ENCODE measurements at regions not wholly inside any gene's neighbourhood (a gene's known extent, or its start where the extent isn't known, plus 50 kb on each side); places are given as distances from the start of the nearest gene placed in this dataset.

- intact Hi-C loops (cut with micrococcal nuclease): no loop called here
These were observed 66.3 kb upstream of the SORCS3 start for GRCh38 chr10:104574838-104575237.

GRCh38 chr10:104576611-104577010 lies 64.5 kb upstream of the SORCS3 start:
- intact Hi-C loops (cut with micrococcal nuclease): no loop called here

- intact Hi-C loops (cut with micrococcal nuclease): no loop called here
These were observed 63.9 kb upstream of the SORCS3 start for GRCh38 chr10:104577163-104577562.

- intact Hi-C loops (cut with micrococcal nuclease): no loop called here
These were observed 63.1 kb upstream of the SORCS3 start for GRCh38 chr10:104577861-104578521.

- intact Hi-C loops (cut with micrococcal nuclease): no loop called here
These were observed 62.4 kb upstream of the SORCS3 start for GRCh38 chr10:104578671-104579070.

GRCh38 chr10:104579136-104579535 lies 62.0 kb upstream of the SORCS3 start:
- intact Hi-C loops (cut with micrococcal nuclease): no loop called here

- intact Hi-C loops (cut with micrococcal nuclease): loop anchor here (2.0 to 10.0 kb wide), 3 partner anchors 42 to 344 kb away; no protein-coding TSS in a partner anchor
These were observed 60.8 kb upstream of the SORCS3 start for GRCh38 chr10:104580321-104580720.

GRCh38 chr10:104580774-104581675 lies 60.1 kb upstream of the SORCS3 start:
- intact Hi-C loops (cut with micrococcal nuclease): loop anchor here (2.0 to 10.0 kb wide), 3 partner anchors 42 to 344 kb away; no protein-coding TSS in a partner anchor

GRCh38 chr10:104581884-104582601 lies 59.0 kb upstream of the SORCS3 start:
- intact Hi-C loops (cut with micrococcal nuclease): loop anchor here (2.0 to 10.0 kb wide), 3 partner anchors 41 to 343 kb away; no protein-coding TSS in a partner anchor

GRCh38 chr10:104582602-104582951 lies 58.5 kb upstream of the SORCS3 start:
- intact Hi-C loops (cut with micrococcal nuclease): loop anchor here (10.0 kb wide), 1 partner anchor 178 kb away; no protein-coding TSS in a partner anchor

- intact Hi-C loops (cut with micrococcal nuclease): loop anchor here (10.0 kb wide), 1 partner anchor 178 kb away; no protein-coding TSS in a partner anchor
These were observed 58.1 kb upstream of the SORCS3 start for GRCh38 chr10:104582966-104583365.

- intact Hi-C loops (cut with micrococcal nuclease): loop anchor here (10.0 kb wide), 1 partner anchor 180 kb away; no protein-coding TSS in a partner anchor
These were observed 56.5 kb upstream of the SORCS3 start for GRCh38 chr10:104584541-104584940.

GRCh38 chr10:104587751-104588150 lies 53.3 kb upstream of the SORCS3 start:
- intact Hi-C loops (cut with micrococcal nuclease): loop anchor here (10.0 kb wide), 1 partner anchor 183 kb away; no protein-coding TSS in a partner anchor

- intact Hi-C loops (cut with micrococcal nuclease): loop anchor here (10.0 kb wide), 1 partner anchor 185 kb away; no protein-coding TSS in a partner anchor
These were observed 51.7 kb upstream of the SORCS3 start for GRCh38 chr10:104589431-104589830.

GRCh38 chr10:104589871-104590270 lies 51.2 kb upstream of the SORCS3 start:
- intact Hi-C loops (cut with micrococcal nuclease): loop anchor here (10.0 kb wide), 1 partner anchor 185 kb away; no protein-coding TSS in a partner anchor
